Panc1 (cell line): ENCODE measurements at regions not wholly inside any gene's neighbourhood (a gene's known extent, or its start where the extent isn't known, plus 50 kb on each side); places are given as distances from the start of the nearest gene placed in this dataset.

ENCODE experiments used
- ATAC-seq: fragments of 200-7000 bp; cut with Tn5 transposase; 2 replicates; pipeline ENCODE4 v1.9.1; 2020; ENCODE audit warnings: mild to moderate bottlenecking, moderate library complexity
- BruUV-seq: library from RNA; stranded (reverse); fragments of 400-500 nt; replicated peaks from 2 replicates; lab custom pipeline; 2021; lab: Mats Ljungman, UMichigan
- CTCF ChIA-PET: fragments of 300-600 bp; sonication (Branson Sonifier 250); formaldehyde crosslinking; loops from one replicate; lab custom pipeline; 2022; ENCODE audit warnings: antibody characterized with exemption; lab: Charles Lee
- POLR2A ChIA-PET: fragments of 300-600 bp; sonication (Branson Sonifier 250); formaldehyde crosslinking; loops from one replicate; lab custom pipeline; 2022; ENCODE audit warnings: antibody characterized with exemption; lab: Charles Lee
- DNase-seq: peaks from one replicate; pipeline ENCODE4 v3.0.0-alpha.2; 2010; ENCODE audit warnings: low read depth, low spot score
- H3K27ac ChIP-seq: 2 replicates; pipeline ENCODE4 v1.5.1; 2011; ENCODE audit warnings: mild to moderate bottlenecking, low read length, inconsistent platforms
- H3K27me3 ChIP-seq: fragments of 200-500 bp; sonication (Bioruptor generic); 2 replicates; pipeline ENCODE4 v1.6.0; 2014; ENCODE audit warnings: low read length, inconsistent platforms; ENCODE audit not compliant: control insufficient read depth, insufficient read depth
- H3K36me3 ChIP-seq: fragments of 200-500 bp; sonication (Bioruptor generic); 2 replicates; pipeline ENCODE4 v1.5.1; 2014; ENCODE audit warnings: inconsistent platforms, mild to moderate bottlenecking, low read length, moderate library complexity; ENCODE audit not compliant: control insufficient read depth, insufficient read depth
- H3K4me1 ChIP-seq: 2 replicates; pipeline ENCODE4 v1.5.1; 2011; ENCODE audit warnings: inconsistent platforms, mild to moderate bottlenecking, low read length, moderate library complexity; ENCODE audit not compliant: control insufficient read depth, insufficient read depth
- H3K4me3 ChIP-seq, 2 experiments: 2 replicates each; pipeline ENCODE4 v1.5.1; 2011 to 2012; ENCODE audit warnings: low read depth in 2 of 2, low read length in 2 of 2, mild to moderate bottlenecking in 2 of 2, inconsistent platforms in 1 of 2, moderate library complexity in 1 of 2
- H3K9me3 ChIP-seq: fragments of 200-500 bp; sonication (Bioruptor generic); 2 replicates; pipeline ENCODE4 v1.5.1; 2014; ENCODE audit warnings: low read depth, mild to moderate bottlenecking, inconsistent platforms, low read length, moderate library complexity; ENCODE audit not compliant: control insufficient read depth, insufficient read depth
- CTCF ChIP-seq: fragments of 450-650 bp; IDR thresholded peaks from 2 replicates; pipeline ENCODE4 v1.5.1; 2017; ENCODE audit warnings: mild to moderate bottlenecking
- POLR2AphosphoS5 ChIP-seq: IDR thresholded peaks from 2 replicates; pipeline ENCODE4 v1.6.1; 2012; ENCODE audit warnings: mild to moderate bottlenecking, low read depth, low read length, moderate library complexity
- SIN3A ChIP-seq: IDR thresholded peaks from 2 replicates; pipeline ENCODE4 v1.6.1; 2012; ENCODE audit warnings: low read depth, mild to moderate bottlenecking, low read length, moderate library complexity, borderline replicate concordance; ENCODE audit not compliant: insufficient read depth
- TCF7L2 ChIP-seq: IDR thresholded peaks from 2 replicates; pipeline ENCODE4 v1.6.1; 2011; ENCODE audit warnings: mild to moderate bottlenecking, low read depth, low read length, inconsistent platforms
- in situ Hi-C: cut with HindIII; loops from 2 replicates; pipeline ENCODE4 v1.10.0; 2016; ENCODE audit warnings: low sequenced_read_pairs, low pct_unique_long_range_greater_than_20kb
- intact Hi-C: fragments of 100-400 bp; cut with micrococcal nuclease; formaldehyde crosslinking; loops from one replicate; pipeline ENCODE4 v1.10.0; 2022; ENCODE audit not compliant: unreplicated experiment
- TF ChIP-seq, protein P1 (sequence below), 2 experiments: IDR thresholded peaks; 2 replicates each; pipeline ENCODE4 v1.6.1; 2011 to 2012; ENCODE audit warnings: low read depth in 2 of 2, control low read depth in 1 of 2, low read length in 1 of 2, mild to moderate bottlenecking in 1 of 2, moderate library complexity in 1 of 2; ENCODE audit not compliant: insufficient read depth in 1 of 2

DNA sequence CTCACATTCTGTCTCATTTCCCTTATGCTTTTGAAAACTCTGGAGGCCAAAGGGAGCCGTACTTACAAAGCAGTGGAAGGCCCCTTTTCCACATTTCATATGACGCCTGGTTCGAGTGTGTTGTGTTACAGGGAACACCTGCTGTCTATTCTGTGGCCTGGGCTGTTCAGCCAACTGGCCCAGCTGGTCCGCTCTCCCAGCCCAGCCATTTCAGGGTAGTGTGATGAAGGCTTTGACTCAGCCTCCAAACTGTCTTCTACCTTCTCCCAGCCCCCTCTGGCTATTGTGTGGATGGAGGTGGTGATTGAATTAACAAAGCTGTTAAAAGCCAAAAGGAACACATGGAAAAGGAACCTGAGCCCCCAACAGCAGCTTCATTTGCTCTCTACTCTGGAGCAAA, 233.8 kb downstream of the ICOS start:
- Histone ChIP-seq H3K36me3 (no peaks in the 10 kb centered on the region), H3K4me3 (no peak overlapping the region), H3K4me1 (no peaks in the 10 kb centered on the region), H3K27me3 (peaks cover 12% of the 10 kb centered on the region; the same call in 1 of the 2 replicates), H3K9me3 (no peaks in the 10 kb centered on the region), H3K27ac (no peak overlapping the region)
- CTCF ChIA-PET, result no interaction called here
- TF ChIP-seq SIN3A (no peak), POLR2AphosphoS5 (no peak), CTCF (no peak), TCF7L2 (no peak)
- TF ChIP-seq, protein P1, sequence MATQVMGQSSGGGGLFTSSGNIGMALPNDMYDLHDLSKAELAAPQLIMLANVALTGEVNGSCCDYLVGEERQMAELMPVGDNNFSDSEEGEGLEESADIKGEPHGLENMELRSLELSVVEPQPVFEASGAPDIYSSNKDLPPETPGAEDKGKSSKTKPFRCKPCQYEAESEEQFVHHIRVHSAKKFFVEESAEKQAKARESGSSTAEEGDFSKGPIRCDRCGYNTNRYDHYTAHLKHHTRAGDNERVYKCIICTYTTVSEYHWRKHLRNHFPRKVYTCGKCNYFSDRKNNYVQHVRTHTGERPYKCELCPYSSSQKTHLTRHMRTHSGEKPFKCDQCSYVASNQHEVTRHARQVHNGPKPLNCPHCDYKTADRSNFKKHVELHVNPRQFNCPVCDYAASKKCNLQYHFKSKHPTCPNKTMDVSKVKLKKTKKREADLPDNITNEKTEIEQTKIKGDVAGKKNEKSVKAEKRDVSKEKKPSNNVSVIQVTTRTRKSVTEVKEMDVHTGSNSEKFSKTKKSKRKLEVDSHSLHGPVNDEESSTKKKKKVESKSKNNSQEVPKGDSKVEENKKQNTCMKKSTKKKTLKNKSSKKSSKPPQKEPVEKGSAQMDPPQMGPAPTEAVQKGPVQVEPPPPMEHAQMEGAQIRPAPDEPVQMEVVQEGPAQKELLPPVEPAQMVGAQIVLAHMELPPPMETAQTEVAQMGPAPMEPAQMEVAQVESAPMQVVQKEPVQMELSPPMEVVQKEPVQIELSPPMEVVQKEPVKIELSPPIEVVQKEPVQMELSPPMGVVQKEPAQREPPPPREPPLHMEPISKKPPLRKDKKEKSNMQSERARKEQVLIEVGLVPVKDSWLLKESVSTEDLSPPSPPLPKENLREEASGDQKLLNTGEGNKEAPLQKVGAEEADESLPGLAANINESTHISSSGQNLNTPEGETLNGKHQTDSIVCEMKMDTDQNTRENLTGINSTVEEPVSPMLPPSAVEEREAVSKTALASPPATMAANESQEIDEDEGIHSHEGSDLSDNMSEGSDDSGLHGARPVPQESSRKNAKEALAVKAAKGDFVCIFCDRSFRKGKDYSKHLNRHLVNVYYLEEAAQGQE (IDR thresholded peaks at IDR 0.05; ENCODE audit: insufficient read depth in 1 of 2, low read depth in 2 of 2, low read length in 1 of 2), result no peak
- in situ Hi-C loops (no loop called here), intact Hi-C loops (no loop called here)
- no TSS peak for BruUV-seq
- no peak for ATAC-seq
- no peak for DNase-seq
- POLR2A ChIA-PET, result no interaction called here

- no TSS peak for BruUV-seq
- POLR2A ChIA-PET, result no interaction called here
- DNase-seq (no peak), ATAC-seq (no peak)
- peaks cover 12% of the 10 kb centered on the region; the same call in 1 of the 2 replicates for H3K27me3 ChIP-seq
- no peaks in the 10 kb centered on the region for H3K9me3 ChIP-seq
- H3K4me3 ChIP-seq, result no peak overlapping the region
- no peaks in the 10 kb centered on the region for H3K36me3 ChIP-seq
- no peaks in the 10 kb centered on the region for H3K4me1 ChIP-seq
- CTCF ChIA-PET, result no interaction called here
- TF ChIP-seq SIN3A (no peak), POLR2AphosphoS5 (no peak), CTCF (no peak), TCF7L2 (no peak)
- TF ChIP-seq, protein P1 (IDR thresholded peaks at IDR 0.05; ENCODE audit: insufficient read depth in 1 of 2, low read depth in 2 of 2, low read length in 1 of 2), result no peak
- H3K27ac ChIP-seq, result no peak overlapping the region
- in situ Hi-C loops, result no loop called here
- intact Hi-C loops, result no loop called here
Observed at GRCh38 chr2:204171432-204172144, 235.0 kb downstream of the ICOS start.
